SHP77 (cell line): ENCODE measurements at regions not wholly inside any gene's neighbourhood (a gene's known extent, or its start where the extent isn't known, plus 50 kb on each side); places are given as distances from the start of the nearest gene placed in this dataset.

Source experiments
- DNase-seq, 2 experiments: peaks; one replicate each; lab custom pipeline; 2025; lab: John Stamatoyannopoulos, UW

DNA sequence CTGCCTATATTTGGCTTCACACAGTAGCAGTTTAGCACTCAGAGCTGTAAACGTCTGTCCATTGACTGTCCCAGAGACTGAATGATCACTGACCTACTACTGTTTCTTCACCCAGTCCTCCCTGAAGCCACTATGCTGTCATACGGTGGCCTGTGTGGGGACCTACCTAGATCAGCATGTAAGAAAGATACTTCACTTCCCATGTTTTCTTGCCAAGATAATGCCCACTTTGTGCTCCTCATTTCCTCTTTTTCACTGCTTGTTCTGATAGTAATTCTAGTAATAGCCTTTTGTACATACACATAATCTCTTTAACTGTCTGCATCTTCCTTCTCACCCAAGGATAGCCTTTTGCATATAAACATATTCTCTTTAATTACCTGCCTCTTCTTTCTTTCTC is 109.9 kb upstream of the TIAM2 start:
- DNase-seq, result no peak

DNA sequence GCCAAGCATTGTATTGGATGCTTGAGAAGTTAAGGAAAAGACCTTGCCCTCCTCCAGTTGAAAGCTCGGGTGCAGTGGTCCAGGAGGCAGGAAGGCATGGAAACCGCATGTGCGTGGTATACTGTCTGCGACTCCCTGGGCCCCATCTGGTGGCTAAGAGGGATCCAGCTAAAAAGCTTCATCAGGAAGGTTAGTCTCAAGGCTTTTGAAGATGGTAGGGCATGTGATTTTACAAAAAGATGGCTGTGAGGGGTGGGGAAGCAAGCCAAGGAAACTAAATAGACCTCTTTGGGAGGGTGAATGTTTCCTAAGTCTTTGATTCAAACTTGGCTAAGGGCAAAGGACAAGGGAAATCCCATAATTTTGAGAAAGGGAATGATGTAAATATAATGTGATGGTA is 109.1 kb upstream of the TIAM2 start:
- DNase-seq, result no peak

DNA sequence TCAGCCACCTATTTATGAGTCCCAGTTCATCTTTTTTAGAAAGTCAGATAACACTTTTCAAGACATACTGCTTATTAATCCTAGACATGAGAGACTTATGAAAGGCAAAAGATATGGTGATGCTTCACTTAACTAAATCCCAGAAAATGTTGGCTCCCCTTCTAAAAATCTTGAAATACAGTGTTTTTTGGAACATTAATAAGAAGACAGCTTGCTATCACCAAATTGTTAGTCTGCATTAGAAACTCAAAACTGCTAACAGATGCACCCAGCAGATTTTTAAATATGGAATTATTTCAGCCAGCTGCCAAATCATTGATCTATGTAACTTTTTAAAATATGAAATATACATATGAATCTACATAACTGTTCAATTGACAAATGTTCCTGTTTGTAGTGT is 108.6 kb upstream of the TIAM2 start:
- DNase-seq, result no peak

DNA sequence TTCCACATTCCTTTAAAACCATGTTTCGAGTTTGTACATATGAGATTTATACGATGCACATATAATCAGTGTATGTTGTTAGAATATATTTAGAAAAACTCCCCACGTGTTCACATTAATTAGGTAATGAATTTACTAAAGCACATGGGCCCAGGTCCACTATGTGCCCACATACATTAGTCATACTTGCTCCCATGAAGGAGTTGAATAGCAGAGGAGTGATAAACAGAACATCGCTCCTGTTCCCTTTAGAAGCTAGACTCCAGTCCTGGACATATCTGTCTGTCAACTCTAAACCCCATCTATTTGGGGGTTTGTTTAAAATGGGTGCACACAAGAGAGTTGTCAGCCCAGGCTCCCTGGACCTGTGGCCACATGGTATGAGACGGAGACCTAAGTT is 108.1 kb upstream of the TIAM2 start:
- no peak for DNase-seq

DNA sequence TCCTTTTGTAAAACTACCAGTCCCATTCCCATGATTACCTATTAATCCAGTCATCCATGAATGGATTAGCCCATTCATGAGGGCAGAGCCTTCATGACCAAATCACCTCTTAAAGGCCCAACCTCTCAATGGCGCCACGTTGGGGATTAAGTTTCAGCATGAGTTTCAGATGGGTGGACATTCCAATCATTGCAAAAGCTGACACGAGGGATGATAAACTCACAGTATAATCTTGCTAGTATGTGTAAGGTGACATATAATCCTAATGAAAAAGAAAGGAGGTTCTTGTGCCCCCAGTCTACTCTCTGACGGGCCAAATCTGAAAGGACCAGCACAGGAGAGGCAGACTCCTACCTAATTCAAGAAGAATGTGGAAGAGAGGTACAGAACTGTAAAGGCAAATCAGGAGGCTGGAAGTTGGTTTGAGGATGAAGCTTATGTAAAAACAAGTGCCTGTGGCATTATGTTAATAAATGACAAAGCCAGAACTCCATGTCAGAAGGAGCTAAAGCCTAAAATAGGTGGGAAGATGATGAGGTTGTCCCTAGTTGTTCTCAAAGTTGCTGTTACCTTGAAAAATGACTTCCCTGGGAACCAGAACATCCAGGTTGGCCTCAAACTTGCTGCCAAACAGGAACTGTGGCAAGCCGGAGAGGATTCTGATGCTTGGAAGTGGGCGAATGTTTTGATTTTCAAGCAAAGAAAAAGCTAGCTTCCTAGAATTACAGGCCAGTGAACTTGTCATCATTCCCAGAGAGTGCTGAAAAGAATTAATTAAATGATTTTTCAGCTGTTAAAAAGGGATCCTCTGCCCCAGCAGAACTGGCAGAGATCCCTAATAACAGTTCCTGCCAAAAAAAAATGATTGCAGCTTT is 106.5 kb upstream of the TIAM2 start:
- no peak for DNase-seq

DNA sequence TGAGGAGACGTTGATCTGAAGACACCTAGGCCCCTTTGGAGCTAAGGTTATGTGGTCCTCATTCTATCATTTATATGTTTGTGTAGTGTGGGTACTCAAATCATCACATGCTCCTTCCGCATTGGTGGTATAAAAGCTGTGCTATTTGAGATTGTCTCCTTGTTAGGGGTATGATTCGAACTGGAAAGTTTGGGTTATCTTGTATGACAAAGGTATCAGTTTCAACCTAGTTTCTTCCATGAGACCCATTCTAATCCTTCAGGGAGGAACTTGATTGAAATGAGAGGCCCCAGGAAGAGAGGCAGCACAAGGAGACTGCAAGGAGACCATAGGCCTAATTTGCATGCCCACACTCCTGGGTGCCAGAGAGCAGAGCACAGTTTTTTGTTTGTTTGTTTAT is 104.2 kb upstream of the TIAM2 start:
- DNase-seq, result no peak

DNA sequence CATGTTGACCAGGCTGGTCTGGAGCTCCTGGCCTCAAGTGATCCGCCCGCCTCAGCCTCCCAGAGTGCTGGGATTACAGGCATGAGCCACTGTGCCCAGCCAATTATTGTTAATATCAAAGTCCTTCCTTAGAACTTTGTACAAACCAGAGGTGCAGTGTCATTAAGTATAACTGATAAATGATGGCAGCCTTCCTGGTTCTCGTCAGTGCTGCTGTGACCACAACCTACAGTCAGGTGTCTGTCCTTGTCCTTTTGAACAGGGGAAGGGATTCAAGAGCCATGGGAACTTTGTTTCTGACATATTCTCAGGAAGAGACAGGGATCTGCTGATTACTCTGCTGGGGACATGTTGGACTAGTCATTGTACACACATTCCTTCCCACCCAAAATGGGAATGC is 103.2 kb upstream of the TIAM2 start:
- DNase-seq, result no peak

DNA sequence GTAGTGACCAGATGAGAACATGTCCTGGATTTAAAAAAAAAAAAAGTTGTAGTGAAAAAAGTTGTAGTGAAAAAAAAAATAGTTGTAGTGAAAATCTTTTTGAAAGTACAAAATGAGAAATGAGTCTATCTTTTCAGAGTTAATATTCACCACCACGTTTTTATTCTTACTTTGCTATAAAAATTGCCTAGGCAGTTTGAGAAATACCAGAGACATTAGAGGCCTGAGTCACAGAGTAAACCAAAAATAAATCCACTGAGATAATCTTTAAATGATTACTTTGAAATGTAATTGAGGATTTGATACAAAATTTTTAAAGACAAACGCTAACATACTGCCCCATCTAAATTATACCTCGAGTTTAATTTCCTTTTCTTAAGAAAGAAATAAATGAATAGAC is 101.2 kb upstream of the TIAM2 start:
- no peak for DNase-seq

DNA sequence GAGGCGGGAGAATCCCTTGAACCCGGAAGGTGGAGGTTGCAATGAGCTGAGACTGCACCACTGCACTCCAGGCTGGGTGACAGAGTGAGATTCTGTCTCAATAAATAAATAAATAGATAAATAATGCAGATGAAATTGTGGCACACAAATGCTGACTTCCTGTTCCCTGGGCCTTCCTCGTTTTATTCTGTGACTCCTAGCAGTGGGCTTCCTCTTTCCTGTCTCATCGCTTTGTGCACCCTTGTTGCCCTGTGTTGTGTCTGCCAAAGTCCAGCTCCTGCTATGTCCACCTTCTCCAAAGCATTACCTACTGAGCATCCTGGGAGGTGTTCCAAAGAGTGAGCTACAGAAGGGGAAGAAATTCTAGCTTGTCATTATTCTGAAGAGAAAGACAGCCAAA is 100.2 kb upstream of the TIAM2 start:
- DNase-seq, result no peak

DNA sequence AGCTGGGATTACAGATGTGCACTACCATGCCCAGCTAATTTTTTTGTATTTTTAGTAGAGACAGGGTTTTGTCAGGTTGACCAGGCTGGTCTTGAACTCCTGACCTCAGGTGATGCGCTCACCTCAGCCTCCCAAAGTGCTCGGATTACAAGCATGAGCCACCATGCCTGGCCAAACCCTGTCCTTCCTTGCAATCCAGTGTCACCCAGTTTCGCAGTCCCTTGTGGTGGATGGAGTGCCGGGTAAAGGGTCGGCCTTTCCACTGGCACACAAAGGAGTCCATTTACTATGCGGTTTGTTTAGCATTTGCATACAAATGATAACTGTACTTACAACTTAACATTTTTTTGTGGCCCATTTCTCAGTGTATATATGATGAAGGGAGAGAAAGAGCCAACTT is 99.3 kb upstream of the TIAM2 start:
- DNase-seq, result no peak

DNA sequence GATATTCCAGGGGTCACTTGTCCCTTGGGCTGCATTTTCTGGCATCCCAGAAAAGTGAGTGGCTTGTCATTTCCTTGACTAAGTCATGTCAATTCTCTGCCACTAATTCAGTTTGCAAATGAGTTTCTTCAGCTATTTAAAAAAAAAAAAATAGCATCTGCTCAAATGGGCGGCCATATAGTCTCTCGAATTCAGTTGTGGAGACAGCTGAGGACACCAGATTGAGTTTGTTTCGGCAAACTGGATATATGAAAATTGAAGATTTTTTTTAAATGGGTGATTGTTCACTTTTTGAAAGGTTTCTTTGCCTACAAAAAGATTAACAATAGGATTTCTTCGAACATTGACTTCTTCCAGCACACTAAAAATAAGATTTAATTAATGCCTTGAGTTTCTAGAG is 96.3 kb upstream of the TIAM2 start:
- no peak for DNase-seq

DNA sequence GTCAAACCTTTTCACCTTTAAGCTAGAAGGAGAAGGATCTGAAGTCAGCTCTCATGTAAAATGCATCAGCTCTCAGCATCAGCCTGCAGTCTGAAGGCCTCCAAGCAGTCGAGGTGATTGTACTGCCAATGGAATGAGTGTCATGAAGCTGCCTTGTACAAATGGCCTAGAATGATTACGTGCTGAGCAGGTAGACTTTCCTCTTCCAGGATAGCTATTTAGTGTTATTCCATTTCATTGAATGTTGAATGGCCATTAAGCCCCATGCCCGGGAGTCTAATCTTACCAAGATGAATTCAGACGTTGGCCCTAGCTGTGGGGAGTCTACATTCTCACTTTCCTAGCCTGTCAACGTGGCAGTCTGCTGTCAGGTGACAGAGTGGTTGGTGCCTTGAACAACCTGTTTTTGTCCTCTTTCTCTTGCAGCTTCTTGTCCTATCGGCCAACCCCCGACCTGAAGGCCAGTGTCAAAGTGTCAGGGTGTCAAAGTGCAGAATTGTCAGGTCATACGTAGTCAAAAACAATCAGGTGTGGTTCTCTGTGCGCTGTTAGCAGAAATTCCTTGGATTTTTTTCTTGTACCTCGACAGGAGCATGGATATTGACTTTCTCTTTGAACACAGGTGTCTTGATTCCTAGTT is 95.2 kb upstream of the TIAM2 start:
- DNase-seq, result no peak

DNA sequence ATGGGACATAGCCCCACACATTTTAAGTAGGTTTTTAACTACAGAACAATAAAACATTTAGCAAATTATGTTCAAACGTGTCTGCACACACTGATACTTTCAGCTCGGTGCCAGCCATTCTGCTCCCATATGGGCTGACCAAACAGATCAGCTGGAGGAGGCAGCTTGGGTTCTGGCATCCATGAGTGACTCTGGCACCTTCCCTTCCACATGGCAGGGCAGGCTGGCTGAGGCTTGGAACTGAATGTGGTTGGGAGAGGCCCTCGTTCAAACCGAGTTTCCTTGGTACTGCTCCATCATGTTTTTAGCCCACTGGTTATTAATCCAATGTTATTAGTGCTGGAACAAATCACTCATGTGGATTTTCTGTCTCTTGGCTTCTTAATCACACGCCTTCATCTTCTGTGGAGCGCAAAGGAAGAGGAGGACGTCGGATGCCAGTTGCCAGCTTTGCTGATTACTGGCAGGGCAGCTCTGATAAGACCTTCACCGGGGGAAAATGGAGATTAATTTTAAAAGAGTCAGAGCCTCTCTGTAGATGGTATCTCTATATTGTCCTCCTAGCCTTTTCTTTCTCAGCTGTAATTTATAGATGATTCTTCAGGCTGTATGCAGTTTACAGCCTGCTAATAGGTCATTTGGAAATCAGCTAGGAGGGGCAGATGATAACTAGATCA is 93.1 kb upstream of the TIAM2 start:
- DNase-seq, result no peak

DNA sequence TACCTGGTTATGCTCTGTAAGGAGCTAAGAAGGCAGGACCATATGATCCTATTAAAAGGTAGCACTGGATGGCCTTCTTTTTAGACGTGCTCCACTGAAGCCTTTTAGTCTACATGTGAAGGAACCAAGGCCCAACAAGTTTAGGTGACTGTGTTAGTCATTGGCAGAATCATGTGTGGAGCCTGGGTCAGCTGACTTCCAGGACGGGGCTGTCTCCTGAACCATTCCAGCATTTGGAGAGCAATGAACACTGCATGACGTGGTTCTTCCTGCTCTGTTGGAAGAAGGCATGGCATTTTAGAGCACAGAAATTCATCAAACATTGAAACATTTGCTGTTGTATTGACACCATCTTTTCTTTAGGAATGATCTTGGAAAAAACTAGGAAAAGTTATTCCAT is 87.8 kb upstream of the TIAM2 start:
- no peak for DNase-seq

DNA sequence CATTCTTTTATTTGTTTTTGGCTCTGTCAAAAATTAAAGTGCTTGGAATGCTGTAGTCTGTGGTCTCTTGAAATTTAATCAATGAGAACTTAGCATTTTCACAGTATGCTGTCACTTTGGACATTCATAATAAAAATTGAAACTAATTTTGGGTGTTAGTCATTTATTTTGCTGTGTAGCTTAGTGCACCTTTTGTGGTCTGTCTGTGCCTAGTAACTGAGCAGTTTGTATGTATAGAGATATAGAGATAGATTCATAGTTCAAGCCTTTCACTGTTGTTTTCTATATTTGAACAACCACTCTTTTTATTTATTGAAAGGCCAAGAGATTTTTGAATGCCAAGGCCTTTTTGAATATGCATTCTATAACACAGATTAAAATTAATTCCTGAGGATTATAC is 86.4 kb upstream of the TIAM2 start:
- DNase-seq, result no peak

DNA sequence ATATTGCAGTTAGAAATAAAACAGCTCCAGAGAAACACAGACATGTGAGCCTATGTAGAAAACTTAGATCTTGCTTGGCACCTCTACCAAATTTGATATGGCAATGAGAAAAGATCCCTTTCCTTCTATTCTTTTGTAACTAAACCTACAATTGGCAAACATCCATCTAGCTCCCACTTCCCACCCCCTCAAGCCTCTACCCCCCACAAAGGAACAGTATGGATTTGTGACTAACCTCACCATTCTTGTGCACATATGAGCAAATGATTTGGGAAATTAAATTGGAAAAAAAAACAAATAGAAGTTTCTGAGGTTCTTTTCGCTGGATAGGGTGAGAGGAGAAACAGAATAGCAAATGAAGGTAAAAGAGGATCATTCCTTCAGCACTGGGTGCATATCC is 85.8 kb upstream of the TIAM2 start:
- DNase-seq, result no peak

DNA sequence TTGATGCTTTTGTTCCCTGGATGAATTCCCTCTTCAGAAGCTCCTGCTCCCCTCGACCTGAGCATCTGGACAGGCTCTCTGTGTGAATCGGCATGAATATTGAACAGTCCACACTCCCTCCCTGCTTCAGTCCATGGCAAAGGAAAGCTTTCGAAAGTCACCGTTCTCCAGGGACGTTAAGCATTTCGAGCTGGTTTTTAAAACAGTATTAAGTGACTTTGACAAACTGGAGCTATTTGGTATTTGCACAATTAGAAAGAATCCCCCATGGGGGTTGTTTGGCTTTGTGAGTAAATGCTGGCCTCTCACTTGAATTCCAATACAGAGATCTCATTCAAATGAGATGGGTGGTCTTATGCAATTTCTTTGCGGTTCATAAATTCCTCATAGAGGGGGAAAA is 85.3 kb upstream of the TIAM2 start:
- DNase-seq, result no peak

DNA sequence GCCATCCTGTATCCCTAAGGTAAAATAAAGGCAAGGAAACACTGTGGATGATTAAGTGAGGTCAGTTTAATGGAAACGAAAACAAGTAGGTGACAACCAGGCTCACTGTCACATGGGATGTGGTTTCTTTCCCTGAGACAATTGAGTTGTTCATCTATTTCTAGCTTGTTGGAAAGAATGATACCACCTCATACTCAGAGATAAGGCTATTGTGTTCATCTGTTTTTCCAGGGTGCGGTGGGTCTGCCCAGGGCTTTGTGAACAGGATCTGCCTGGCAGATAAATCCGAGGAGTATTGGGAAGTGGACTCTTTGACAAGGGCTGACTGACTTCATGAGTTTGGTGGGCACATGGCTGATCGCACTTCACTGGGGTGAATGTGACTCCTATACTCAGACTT is 80.8 kb upstream of the TIAM2 start:
- DNase-seq, result no peak

DNA sequence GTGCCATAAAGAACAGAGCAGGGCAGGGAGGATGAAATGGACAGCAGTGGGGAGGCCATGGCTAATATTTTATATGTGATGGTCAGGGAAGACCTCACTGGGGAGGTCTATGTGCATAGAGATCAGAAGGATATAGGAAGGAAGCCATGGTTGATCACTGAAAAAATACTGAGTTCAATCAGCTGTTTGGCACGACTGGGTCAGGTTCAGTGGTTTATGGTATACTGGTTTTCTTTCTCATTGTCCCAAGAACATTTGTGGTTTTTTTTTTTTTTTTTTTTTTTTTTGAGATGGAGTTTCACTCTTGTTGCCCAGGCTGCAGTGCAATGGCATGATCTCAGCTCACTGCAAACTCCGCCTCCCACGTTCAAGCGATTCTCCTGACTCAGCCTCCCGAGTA is 78.3 kb upstream of the TIAM2 start:
- DNase-seq, result no peak

DNA sequence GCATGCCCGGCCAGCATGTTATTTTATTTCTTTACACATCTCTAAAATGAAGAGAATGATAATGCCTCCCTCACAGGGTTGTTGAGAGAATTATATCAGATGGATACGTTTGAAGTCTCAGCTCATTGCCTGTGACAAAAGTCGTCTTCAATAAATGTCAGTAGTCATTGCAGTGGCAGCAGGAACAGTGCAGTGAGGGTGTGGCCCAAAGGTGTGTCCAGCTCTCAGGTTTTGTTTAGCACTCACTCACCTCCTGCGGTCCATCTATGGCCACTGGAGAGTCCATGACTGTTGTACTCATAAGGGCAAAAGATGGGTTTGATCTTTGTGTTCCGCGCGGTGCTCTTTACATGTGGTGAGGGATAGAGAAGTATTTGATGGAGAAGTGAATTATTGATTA is 77.2 kb upstream of the TIAM2 start:
- no peak for DNase-seq

DNA sequence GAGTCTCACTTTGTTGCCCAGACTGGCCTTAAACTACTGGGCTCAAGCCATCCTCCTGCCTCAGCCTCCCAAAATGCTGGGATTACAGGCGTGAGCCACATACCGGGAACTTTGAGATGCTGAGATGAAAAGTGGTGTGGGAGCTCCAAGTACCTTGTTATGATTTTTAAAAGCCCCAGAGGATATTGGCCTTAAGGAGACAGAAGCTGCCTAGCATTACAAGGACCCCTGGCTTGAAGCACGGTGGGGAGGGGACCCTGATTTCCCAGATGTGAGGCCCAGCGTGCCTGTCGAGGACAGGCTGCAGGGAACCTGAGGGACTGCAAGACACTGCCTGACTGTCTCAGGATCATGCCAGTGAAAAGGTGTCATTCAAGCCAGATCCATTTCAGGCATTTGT is 75.3 kb upstream of the TIAM2 start:
- no peak for DNase-seq

DNA sequence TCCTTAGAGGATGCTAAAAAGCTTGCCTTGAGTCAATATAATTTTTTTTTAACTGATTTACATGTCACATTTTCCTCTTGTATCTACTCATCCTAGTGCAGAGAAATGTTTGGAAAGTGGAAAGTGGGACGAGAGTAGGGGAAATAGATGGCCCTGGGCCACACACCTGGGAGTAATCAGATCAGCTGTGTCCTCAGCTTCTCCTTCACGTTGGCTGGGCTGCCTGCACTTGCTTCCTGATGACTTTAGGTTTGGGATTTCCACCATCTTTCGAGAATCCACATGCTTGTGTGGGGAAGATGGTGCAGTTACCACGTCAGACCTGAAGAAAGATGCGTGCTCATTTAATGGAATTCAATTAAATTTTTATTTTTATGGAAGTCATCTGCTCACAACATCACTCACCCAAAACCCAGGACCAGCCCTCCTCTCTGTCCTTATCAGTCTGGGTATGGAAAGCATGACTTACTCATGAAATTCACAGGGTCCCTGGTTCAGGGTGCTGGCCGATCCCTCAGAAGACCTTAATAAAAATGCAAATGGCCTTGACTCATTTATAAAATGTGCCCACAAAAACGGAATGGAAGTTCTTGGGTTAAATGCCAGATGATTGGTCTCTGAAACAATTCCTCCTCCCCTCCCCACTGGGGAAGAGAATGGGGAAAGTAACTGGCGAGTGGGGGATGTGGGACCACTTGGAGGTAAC is 74.5 kb upstream of the TIAM2 start:
- DNase-seq, result no peak

DNA sequence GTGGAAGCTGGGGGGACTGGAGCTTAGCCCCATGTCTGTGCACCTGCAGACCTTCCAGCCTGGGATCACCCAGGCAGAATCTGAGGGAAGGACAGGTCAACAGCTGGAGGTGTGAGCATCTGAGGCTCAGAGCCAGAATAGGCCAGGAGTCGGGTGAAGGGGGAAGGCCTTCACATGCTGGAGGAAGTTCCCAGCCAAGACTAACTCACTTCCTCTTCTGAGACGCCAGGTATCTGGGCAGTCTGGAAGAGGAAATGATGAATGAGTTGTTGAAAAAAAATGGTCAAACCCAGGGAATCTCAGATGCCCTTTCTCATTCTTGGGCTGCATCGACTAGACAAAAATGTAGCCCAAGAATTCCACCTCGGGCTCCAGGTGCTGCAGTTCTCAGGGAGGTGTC is 73.6 kb upstream of the TIAM2 start:
- no peak for DNase-seq
